DND-41 (cell line): ENCODE measurements at regions not wholly inside any gene's neighbourhood (a gene's known extent, or its start where the extent isn't known, plus 50 kb on each side); places are given as distances from the start of the nearest gene placed in this dataset.

Experiments
- EZH2 ChIP-seq: IDR thresholded peaks from 3 replicates; pipeline ENCODE4 v1.6.1; 2012; ENCODE audit warnings: borderline replicate concordance, low read depth, mild to moderate bottlenecking, moderate library complexity, low read length, inconsistent platforms; ENCODE audit not compliant: severe bottlenecking
- TF ChIP-seq, protein P1 (sequence below): IDR thresholded peaks from 2 replicates; pipeline ENCODE4 v1.5.1; 2012; ENCODE audit warnings: borderline replicate concordance, low read length, moderate library complexity, mild to moderate bottlenecking; ENCODE audit not compliant: poor library complexity, severe bottlenecking; ENCODE audit errors: extremely low read depth

DNA sequence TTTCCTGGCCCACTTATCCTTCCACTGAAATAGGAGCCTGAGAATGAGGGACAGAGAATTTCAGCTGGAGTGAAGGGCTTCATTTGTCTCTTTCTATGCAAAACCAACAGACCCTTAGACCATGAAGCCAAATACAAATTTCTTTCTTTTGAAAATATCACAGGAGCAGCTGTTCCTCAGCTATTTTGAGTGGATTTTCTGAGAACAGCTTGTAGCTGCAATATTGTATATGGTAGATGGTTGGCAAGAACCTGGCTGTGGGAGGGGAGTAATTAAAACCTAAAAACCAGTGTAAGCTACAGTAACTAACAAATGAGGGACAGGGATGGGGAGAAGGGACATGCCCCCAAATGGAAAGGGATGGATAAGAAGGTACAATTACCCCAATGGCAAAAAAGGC lies 350.3 kb upstream of the CDH20 start:
- TF ChIP-seq, protein P1, sequence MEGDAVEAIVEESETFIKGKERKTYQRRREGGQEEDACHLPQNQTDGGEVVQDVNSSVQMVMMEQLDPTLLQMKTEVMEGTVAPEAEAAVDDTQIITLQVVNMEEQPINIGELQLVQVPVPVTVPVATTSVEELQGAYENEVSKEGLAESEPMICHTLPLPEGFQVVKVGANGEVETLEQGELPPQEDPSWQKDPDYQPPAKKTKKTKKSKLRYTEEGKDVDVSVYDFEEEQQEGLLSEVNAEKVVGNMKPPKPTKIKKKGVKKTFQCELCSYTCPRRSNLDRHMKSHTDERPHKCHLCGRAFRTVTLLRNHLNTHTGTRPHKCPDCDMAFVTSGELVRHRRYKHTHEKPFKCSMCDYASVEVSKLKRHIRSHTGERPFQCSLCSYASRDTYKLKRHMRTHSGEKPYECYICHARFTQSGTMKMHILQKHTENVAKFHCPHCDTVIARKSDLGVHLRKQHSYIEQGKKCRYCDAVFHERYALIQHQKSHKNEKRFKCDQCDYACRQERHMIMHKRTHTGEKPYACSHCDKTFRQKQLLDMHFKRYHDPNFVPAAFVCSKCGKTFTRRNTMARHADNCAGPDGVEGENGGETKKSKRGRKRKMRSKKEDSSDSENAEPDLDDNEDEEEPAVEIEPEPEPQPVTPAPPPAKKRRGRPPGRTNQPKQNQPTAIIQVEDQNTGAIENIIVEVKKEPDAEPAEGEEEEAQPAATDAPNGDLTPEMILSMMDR: no peak
- TF ChIP-seq EZH2: no peak
